ENCODE measurements at regions not wholly inside any gene's neighbourhood (a gene's known extent, or its start where the extent isn't known, plus 50 kb on each side); places are given as distances from the start of the nearest gene placed in this dataset.

DNA sequence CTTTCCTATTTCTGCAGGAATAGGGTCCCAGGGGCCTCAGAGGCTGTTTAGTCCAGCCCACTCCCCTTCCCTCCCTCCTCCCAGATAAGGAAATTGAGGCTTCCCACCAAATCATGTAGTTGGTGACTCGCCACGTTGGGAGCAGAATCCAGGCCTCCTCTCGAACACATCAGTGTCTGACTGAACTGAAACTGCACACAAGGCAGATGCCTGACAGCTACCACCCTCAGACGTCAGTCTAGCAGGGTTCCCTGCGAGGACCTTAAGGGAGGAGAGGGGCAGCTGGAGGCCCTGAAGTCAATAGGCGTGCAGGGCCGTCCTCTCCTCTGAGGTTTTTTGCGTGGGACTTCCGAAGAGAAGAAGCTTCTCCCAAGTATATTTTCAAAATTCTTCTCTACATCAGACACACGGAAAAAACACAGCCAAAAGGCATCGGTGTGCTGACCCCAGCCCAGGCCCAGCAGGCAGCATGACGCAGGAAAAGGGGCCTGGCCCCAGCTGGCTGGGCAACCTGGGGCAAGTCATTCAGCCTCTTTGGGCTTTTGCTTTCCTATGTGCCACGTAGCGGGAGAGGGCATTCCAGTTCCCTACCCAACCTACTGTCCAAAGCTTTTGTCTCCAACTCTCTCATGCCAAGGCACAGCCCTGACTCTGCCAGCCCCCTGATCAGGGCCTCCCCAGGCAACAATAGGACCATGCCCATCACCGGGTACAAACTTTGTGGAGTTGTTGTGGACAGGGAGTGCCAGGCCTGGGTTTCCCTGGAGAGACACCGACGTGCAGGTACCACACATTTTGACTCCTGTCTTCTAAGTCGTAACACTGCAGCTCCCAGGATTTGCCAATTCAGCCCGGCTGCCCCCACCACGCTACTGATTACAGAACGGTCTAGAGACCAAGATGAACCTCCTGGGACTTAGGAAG, 283.1 kb downstream of the XXYLT1 start:
- no peak for DNase-seq (ENCODE audit: low read depth)

DNA sequence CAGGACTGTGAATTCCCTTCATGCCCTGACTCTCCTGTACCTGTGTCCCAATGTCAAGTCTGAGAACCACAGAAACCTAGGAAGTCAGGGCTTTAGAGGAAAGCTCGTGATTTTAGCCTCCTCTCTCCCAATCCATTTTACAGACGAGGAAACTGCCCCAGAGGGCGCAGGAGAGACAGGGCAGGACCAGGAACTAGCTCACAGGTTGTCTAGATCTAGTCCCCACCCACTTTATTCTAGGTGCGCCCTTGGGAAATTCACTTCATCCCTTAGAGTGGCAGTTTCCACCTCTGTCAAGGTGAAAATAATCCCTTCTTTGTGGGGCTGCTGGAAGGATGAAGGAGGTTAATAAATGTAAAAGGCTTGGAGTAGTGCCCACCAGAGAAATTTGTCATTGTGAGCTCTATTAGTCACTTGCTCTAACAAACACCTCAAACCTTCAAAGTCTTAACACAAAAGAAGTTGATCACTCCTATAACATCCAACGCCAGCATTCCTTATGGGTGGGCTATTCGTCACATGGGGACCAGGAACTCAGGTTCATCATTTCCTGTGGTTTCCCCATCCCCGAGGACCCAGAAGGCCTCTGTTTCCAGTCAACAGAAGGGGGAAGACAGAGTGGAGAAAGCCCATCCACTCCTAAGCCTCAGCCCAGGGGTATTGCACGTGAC, 282.3 kb downstream of the XXYLT1 start:
- DNase-seq (ENCODE audit: low read depth), result no peak

DNA sequence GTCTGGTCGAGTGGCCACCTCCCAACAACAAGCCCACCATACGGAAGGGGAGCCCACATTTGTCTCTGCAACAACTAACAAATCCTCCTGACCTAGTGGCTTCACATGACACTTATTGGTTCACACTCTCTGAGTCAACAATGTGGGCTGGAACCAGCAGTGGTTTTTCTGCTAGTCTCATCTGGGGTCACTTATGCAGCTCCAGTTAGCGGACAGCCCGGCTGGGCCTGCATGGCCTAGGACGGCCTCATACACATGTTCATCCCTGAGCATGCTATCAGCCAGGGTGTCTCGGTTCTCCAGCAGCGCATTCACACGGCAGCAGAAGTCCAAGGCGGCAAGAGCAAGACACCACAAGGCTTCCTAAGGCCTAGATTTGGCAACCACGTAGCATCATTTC, 281.7 kb downstream of the XXYLT1 start:
- DNase-seq (ENCODE audit: low read depth), result no peak

DNA sequence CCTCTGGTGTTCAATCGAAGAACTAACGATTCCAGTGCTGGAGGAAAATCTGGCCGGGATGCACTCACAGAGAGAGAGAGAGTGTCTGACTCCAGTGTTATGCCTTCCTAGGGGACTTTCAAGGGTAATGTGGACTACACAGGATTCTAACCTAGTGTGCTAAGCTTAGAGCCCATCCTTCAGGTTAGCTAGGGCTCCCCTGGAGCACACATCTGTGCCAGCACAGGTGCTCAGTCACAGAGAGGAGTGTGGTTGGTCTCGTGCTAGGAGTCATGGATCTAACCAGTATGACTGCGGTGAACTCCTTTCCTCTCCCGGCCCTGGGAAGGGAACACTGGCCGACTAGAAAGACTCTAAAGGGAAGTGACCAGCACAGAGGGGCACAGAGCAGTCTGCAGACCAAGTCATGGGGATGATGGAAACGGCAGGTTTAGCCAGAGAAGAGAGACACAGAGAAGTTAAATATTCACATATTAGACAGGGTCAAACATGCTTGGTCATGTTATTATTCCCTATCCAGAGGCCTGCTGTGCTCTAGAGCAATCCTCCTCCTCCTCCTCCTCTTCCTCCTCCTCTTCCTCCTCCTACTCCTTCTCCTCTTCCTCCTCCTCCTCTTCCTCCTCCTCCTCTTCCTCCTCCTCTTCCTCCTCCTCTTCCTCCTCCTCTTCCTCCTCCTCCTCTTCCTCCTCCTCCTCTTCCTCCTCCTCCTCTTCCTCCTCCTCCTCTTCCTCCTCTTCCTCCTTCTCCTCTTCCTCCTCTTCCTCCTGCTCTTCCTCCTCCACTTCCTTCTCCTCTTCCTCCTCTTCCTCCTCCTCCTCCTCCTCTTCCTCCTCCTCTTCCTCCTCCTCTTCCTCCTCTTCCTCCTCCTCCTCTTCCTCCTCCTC, 280.3 kb downstream of the XXYLT1 start:
- DNase-seq (ENCODE audit: low read depth), result no peak

DNA sequence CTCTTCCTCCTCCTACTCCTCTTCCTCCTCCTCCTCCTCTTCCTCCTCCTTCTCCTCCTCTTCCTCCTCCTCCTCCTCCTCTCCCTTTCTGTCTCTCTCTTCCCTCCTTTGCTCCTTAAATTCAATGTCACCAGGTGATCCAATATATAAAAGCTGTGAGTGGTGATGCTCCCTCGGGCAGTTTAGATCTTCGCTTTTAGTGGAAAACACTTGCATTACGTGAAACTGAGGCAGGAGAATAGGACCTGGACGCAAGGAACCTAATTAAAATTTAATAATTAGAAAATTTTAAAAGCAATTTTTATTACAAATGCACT, 279.7 kb downstream of the XXYLT1 start:
- no peak for DNase-seq (ENCODE audit: low read depth)

DNA sequence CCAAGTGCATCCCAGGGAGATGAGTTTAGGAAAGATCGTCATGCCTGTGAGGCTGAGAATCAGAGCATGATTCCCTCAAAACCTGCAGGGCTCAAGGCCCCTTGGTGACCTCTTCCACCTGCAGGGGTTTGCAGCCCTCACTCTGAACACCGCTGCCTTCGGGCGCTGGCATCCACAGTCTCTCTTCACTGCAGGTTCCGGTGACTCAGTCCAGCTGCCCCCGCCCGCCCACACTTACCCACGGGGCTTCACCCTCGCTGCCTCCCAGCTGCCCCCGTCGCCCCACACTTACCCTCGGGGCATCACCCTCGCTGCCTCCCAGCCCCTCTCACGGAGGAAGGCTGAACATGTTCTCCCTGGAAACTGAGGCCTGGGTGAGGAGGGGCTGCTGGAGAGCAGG, 277.1 kb downstream of the XXYLT1 start:
- DNase-seq (ENCODE audit: low read depth), result no peak

DNA sequence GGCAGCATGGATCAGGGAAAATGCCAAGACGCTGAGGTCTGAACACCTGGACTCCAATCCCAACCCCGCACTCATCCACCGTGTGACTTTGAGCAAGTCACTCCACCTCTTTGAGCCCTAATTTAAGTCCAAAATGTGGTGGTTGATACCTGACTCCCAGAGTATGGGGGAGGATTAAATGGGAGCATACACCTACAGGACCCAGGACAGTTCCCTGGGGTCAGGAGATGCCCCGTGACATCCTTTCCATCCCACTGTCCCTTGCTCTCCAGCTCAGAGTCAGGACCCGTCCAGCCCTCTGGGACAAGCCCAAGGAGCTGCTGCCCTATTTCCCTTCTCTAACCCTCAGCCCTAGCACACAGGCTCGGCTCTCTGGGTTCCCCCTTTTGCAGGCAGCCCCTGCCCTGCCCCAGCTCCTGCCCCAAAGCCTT, 276.4 kb downstream of the XXYLT1 start:
- no peak for DNase-seq (ENCODE audit: low read depth)

DNA sequence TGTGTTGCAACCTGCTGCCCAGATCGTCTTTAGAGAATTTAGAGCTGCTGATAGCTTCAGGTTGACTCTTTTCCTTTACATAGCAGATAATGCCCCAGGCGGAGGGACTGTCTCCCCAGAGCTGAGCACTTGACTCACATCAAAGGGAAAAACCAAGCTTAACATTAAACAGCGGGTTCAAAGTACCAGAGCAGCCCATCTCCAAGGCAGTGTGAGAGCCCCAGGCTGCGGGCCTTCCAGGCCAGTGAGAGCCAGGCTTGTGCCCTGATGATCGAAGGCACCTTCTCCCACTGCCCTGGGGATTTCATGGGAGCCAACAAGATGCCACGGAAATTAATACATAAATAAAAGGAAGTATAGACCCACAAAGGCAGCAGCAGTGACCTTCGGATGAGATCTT, 275.6 kb downstream of the XXYLT1 start:
- DNase-seq (ENCODE audit: low read depth), result no peak

DNA sequence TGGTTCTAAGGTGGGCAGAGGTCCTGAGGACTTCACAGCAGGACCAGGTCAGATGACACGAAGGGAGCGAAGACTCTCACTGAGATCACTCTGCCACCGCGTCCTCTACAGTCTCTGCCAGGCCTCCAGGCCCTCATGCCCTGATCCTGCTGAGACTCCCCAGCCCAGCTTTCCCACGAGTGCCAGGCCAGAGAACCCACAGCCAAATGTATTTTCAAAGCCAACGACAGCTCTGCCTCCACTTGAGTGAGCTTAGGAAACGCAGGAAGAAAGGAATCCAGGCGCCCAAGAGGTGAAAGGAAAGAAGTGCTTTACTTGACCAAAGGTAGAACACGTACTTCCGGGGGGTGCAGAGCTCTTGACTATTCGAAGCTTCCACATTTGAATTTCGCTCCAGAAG, 275.0 kb downstream of the XXYLT1 start:
- DNase-seq (ENCODE audit: low read depth), result no peak

DNA sequence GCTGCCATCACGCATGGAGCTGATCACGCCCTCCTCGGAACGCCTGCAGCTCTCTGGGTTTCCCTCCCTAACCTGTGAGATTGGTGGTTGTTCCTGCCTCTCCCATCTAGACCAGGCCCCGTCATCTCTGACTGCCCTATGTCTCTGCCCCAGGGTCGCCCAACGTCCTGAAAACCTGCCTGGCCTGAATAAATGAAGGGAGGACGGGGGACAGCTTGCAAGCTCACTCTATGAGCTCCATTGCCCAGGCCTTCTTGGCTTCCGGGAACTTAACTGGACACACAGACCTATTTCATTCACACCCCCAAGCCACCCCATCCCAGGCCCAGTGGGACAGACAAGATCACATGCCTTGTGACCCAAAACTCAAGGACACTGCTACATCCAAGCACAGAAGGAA, 274.2 kb downstream of the XXYLT1 start:
- DNase-seq (ENCODE audit: low read depth), result no peak

DNA sequence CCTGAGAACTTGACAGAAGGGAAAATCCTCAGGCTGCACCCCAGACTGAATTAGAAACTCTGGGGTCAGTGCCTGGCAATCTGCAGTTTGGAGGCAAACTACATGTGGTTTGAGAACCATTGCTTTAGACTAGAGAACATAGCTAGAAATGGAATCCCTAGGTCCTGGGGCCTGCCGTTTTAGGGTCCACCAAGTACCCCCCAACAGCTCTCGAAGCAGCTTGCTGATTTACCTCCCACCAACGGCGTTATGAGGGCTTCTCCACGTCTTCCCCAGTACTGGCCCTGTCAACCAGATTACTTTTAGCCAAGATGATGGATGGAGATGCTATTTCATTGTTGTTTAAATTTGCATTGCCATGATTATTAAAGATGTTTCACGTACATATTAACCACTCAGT, 272.5 kb downstream of the XXYLT1 start:
- no peak for DNase-seq (ENCODE audit: low read depth)

DNA sequence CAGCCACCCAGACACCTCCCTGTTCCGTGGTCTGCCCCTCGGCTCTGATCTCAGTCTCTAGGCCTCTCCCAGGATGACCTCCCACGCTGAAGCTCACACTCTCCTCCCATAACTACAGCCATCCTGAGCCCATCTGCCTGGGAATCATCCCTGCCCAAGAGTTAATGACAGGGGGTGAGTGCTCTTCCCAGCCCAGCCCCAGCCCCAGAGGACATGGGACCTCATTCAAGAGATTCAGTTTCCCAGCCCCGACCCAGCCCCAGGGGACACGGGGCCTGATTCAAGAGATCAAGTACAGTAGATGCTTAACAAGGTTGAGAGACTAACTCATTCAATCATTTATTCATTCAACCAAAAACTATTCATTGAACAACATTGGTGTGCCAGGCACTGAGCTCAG, 272.0 kb downstream of the XXYLT1 start:
- no peak for DNase-seq (ENCODE audit: low read depth)

DNA sequence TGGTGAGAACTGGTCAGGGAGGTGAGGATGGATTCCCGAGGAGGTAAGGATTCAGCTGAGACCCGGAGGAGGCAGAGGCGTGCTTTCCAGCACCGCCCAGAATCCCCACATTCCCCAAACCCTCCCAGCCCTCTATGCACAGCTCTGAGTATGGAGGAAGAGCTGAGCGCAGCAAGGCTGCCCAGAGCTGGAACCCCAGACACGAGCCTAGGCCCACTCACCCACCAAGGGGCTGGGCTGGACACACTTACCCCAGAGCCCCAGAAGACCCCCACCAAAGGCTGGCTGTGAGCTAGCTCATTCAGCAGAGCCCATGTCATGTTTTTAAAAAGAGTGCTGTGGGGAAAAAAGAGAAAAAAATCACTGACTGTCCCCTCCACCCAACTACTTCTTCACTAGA, 271.5 kb downstream of the XXYLT1 start:
- DNase-seq (ENCODE audit: low read depth), result no peak

DNA sequence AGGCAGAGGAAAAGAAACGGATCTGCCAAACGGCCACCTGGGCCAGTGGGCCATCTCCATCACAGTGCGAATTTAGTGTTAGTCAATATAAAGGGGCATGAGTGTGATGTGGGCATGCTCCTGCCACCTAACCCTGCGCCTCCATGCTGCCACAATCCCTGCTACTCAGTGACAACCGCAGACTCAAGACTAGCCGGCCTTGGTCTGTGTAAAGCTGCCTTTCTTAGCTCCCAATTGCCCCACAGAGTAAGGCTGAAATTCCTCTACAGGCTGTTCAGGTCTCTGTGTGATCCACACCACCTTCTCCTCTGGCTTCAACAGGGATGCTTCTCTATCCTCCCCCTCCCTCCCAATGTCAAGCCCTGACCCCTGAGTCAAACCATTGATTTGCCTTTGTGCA, 269.7 kb downstream of the XXYLT1 start:
- DNase-seq (ENCODE audit: low read depth), result no peak

DNA sequence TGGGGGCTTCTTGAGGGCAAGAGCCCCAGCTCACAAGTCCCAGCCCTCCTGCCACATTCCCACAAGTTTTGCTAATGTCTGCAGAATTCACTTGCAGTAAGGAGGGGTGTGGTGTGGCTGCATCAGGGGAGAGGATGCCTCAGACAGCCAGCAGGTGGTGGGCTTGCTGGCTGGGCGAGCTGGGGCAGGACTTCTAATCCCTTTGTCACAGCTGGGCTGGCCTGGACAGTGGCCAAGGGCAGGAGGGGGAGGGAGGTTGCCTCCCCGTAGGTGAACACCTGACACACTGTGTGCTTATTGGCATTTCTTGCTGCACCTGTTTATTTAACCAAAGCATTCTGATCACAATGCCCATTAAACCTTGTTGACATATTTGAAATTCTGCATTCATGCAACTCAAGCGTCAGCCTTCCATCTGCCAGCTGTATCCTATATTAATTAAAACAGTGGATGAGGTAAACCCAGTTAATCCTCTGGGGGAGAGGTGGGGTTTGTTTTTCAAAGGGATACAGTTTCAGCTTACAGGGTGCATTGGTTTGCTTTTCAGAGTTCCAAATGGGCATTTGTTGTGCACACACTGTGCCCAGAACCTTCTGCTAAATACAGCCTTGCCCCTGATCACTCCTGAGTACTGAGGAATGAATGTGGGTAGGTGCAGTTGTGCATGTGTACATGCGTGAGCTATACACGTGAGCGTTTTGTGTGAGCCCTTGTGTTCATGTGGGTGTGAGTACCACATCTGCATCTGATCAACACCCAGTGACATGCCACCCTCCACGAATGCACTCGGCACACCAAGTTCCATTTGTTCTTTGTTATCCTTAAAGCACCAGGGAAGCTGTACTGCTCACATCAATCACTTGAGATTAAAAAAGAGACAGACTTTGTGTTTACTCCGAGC, 268.7 kb downstream of the XXYLT1 start:
- DNase-seq (ENCODE audit: low read depth), result peak; percentile 89

DNA sequence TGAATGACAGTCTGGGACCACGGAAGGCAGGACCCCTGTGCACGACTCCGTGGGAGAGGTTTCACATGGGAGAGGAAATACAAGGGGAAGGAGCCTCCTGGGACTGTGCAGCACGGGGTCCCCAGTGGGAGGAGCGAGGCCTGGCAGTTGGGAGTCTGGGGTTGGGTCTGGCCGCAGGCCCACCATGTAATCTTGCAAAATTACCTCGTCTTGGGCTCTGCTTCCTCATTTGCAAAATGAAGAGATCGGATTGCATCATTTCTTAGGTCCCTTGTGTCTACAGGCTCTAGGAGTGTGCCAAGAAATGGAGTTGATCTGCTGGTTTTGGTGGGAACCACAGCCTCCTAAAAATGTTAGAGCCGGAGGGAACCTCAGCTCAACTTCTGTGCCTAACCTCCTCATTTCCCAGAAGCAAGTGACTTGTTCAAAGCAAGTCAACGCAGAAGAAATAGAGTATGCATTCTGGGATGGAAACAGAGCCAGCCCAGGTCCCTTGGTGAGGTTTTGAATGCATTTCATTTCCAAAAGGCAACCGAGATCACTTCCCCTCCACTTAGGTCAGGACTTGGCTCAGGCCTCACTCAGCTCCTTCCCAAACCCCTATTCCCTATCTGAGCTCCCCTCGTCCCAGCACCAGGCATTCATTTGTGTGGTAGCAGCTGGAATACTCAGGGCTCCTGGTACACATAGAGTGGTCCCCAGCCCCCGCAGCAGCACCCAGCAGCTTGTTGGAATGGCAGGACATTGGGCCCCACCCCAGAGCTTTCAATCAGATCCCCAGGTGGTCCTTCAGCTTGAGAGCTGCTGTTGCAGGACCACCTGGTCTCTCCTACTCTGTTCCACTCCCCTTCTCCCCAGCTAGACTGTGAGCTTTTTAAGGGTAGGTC, 267.7 kb downstream of the XXYLT1 start:
- DNase-seq (ENCODE audit: low read depth), result no peak

DNA sequence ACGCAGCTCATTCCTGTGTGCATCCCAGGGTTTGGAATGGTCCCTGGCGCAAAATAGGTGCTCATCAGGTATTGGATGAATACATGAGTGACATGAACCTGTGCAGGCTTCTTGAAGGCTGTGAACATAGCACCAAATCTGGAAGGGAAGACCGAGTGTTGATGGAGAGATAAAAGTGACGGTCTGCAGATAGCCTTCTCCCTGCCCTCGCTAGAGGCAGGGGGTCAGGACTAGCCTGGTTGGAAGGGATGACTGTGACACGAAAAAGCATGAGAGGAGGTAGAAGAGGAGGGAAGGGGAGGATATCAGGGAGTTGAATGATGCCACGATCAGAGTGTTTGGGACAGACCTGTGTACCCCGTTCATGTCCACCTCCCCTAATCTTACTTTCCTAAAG, 267.1 kb downstream of the XXYLT1 start:
- no peak for DNase-seq (ENCODE audit: low read depth)

DNA sequence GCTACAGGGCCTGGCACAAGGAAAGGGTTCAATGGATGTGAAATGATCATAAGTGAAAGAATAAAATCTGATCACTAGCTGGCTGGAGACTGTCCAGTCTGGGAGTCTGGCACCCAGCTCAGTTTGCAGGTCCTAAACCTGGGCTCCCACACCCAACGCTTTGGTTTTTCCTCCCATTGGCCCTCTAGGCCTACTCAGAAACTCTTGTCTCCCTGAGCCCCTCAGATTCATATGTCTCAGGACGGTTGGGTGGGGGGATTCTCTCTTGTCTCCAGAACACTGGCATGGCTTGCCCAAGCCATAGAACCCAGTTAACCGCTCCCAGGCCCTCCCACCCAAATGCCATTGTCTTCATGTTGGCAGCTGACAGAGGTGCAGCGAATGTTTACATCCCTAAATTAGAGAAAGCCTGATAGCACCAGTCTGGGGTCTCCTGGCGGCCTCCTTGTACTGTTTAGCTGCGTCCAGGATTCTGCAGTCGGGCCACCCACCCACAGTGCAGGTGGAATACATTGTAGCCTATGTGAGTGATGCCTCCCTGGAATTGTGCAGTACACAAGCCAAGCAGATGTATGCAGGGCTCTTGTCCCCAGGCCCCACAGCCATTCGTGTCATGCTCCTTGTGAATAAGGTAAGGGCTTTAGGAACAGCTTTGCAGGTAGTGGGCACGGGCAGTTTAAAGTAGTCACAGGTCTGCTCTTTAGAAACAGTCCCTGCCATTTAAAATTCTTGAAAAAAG, 266.3 kb downstream of the XXYLT1 start:
- no peak for DNase-seq (ENCODE audit: low read depth)

DNA sequence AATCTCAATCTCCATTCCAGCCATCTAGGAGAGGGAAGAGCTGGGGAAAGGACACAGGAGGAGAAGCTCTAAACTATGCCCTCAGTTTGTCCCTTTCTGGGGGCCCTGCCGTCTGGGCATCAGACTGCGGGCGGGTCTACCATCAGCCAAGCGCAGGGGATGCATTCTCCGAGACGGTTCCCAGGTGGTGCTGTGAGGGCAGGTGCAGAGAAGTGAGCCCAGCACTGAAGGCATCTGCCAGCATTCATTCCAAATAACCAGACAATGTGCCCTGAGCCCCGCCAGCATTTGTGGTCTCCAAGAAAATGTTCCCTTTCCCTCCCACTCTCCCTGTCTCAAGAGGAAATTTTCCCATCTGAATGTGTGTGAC, 265.7 kb downstream of the XXYLT1 start:
- DNase-seq (ENCODE audit: low read depth), result no peak

All from myocyte (in vitro differentiated cells).